Thoracic aorta (tissue), 2 donors: ENCODE measurements at regions not wholly inside any gene's neighbourhood (a gene's known extent, or its start where the extent isn't known, plus 50 kb on each side); places are given as distances from the start of the nearest gene placed in this dataset.

ENCODE experiments used
- ATAC-seq: fragments of 150-250 bp; one replicate; pipeline ENCODE4 v1.8.0; 2017; ENCODE audit warnings: low read depth; ENCODE audit not compliant: insufficient number of reproducible peaks, low FRiP score
- DNase-seq: peaks from one replicate; pipeline ENCODE4 v3.0.0-alpha.2; 2020; ENCODE audit warnings: low spot score
- H3K27ac ChIP-seq, 2 donors: fragments of 200-600 bp; sonication (generic); 1 replicate in 1 of 2; 2 replicates in 1 of 2; pipeline ENCODE4 v1.5.1; 2016; ENCODE audit warnings: mild to moderate bottlenecking in 2 of 2, moderate library complexity in 2 of 2
- H3K27me3 ChIP-seq: fragments of 200-600 bp; sonication (generic); replicated peaks from 2 replicates; pipeline ENCODE4 v1.6.0; 2016; ENCODE audit warnings: mild to moderate bottlenecking; ENCODE audit not compliant: insufficient read depth
- H3K36me3 ChIP-seq: fragments of 200-600 bp; sonication (generic); one replicate; pipeline ENCODE4 v1.5.1; 2016
- H3K4me1 ChIP-seq, 2 donors: fragments of 200-600 bp; sonication (generic); 1 replicate in 1 of 2; 2 replicates in 1 of 2; pipeline versions ENCODE4 v1.5.1 to v1.6.0; 2016; ENCODE audit warnings: low read depth in 2 of 2, mild to moderate bottlenecking in 1 of 2; ENCODE audit not compliant: control insufficient read depth in 1 of 2
- H3K4me3 ChIP-seq: fragments of 200-600 bp; sonication (generic); 2 replicates; pipeline ENCODE4 v1.5.1; 2016; ENCODE audit warnings: mild to moderate bottlenecking
- H3K9me3 ChIP-seq: fragments of 200-600 bp; sonication (generic); 2 replicates; pipeline ENCODE4 v1.5.1; 2016
- TF ChIP-seq, protein P1 (sequence below): fragments of 200-600 bp; sonication (generic); IDR thresholded peaks from one replicate; pipeline ENCODE4 v1.5.1; 2019; ENCODE audit warnings: antibody characterized with exemption

DNA sequence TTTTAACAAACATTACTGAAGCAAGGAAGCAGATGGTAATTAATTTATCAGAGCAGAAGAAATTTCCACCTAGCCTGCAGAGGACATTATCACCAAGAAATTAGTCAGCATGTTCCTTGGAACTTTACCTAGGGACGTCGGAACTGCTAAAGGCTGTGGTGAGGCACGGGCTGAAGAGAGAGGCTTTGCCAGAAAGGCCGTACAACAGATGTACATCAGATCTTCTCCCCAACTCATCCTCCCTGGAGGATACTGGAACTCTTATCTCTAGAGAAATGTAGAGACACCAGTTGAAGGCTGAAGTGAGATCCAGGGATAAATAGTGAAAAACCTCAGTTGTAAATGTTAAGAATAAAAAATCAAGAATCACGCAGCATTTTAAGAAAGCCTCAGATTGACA, 257.1 kb downstream of the SAMD5 start:
- H3K4me1 ChIP-seq, result no peaks in the 10 kb centered on the region
- no peaks in the 10 kb centered on the region for H3K27me3 ChIP-seq
- DNase-seq (no peak), ATAC-seq (no peak)
- H3K27ac ChIP-seq, result no peak overlapping the region
- TF ChIP-seq, protein P1, sequence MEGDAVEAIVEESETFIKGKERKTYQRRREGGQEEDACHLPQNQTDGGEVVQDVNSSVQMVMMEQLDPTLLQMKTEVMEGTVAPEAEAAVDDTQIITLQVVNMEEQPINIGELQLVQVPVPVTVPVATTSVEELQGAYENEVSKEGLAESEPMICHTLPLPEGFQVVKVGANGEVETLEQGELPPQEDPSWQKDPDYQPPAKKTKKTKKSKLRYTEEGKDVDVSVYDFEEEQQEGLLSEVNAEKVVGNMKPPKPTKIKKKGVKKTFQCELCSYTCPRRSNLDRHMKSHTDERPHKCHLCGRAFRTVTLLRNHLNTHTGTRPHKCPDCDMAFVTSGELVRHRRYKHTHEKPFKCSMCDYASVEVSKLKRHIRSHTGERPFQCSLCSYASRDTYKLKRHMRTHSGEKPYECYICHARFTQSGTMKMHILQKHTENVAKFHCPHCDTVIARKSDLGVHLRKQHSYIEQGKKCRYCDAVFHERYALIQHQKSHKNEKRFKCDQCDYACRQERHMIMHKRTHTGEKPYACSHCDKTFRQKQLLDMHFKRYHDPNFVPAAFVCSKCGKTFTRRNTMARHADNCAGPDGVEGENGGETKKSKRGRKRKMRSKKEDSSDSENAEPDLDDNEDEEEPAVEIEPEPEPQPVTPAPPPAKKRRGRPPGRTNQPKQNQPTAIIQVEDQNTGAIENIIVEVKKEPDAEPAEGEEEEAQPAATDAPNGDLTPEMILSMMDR, result no peak
- no peaks in the 10 kb centered on the region for H3K36me3 ChIP-seq
- no peaks in the 10 kb centered on the region for H3K9me3 ChIP-seq
- H3K4me3 ChIP-seq, result no peak overlapping the region

- no peaks in the 10 kb centered on the region for H3K27me3 ChIP-seq
- H3K4me3 ChIP-seq, result no peak overlapping the region
- TF ChIP-seq, protein P1, result no peak
- no peaks in the 10 kb centered on the region for H3K36me3 ChIP-seq
- H3K4me1 ChIP-seq, result no peaks in the 10 kb centered on the region
- no peaks in the 10 kb centered on the region for H3K9me3 ChIP-seq
- DNase-seq (no peak), ATAC-seq (no peak)
- H3K27ac ChIP-seq, result no peak overlapping the region
Observed at GRCh38 chr6:147768969-147769368, 260.5 kb downstream of the SAMD5 start.

- no peak overlapping the region for H3K4me3 ChIP-seq
- ATAC-seq, result no peak
- H3K9me3 ChIP-seq, result no peaks in the 10 kb centered on the region
- no peak for DNase-seq
- no peaks in the 10 kb centered on the region for H3K36me3 ChIP-seq
- no peak overlapping the region for H3K27ac ChIP-seq
- H3K27me3 ChIP-seq, result no peaks in the 10 kb centered on the region
- no peaks in the 10 kb centered on the region for H3K4me1 ChIP-seq
- TF ChIP-seq, protein P1, result no peak
Observed at GRCh38 chr6:147769496-147770087, 261.1 kb downstream of the SAMD5 start.

DNA sequence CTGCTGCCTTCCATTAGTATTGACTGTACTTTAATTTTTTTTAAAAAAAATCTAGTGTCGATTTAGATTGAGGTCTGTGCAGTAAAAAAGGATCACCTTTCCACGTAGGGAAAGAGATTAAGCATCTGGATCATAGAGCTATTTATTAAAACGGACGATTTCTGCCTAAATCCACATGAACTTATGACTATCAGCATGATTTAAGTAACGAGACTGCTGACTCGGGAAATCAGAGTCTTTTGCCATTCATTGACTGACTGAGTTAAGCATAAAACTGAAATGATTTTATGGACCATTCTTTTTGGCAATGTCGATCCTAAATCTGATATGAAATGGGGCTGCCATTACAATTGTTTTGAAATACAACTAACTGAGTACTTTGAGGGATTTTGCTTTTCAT, 261.7 kb downstream of the SAMD5 start:
- H3K9me3 ChIP-seq, result no peaks in the 10 kb centered on the region
- DNase-seq (no peak), ATAC-seq (no peak)
- no peaks in the 10 kb centered on the region for H3K4me1 ChIP-seq
- no peaks in the 10 kb centered on the region for H3K36me3 ChIP-seq
- H3K4me3 ChIP-seq, result no peak overlapping the region
- H3K27ac ChIP-seq, result no peak overlapping the region
- H3K27me3 ChIP-seq, result no peaks in the 10 kb centered on the region
- TF ChIP-seq, protein P1, result no peak

DNA sequence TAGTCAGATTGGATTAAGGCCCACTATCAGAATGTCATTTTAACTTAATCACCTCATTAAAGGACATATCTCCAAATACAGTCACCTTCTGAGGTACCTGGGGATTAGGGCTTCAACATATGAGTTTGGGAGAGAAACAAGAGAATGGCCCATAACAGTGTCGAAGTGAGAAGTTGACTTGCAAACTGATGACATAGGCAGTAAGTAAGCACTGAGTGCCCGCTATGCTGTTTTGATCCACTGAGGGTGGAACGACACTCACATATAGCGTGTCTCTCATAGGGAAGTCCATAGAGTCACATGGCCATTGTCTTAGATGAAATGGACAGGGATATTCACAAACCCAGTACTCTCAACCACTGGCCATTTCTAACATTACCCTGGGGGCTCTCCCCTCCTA, 264.2 kb downstream of the SAMD5 start:
- H3K9me3 ChIP-seq, result no peaks in the 10 kb centered on the region
- H3K4me3 ChIP-seq, result no peak overlapping the region
- no peak overlapping the region for H3K27ac ChIP-seq
- ATAC-seq, result no peak
- H3K36me3 ChIP-seq, result no peaks in the 10 kb centered on the region
- DNase-seq, result no peak
- H3K27me3 ChIP-seq, result no peaks in the 10 kb centered on the region
- TF ChIP-seq, protein P1, result no peak
- H3K4me1 ChIP-seq, result no peaks in the 10 kb centered on the region
